Fibroblast of lung (primary cell): ENCODE measurements at regions not wholly inside any gene's neighbourhood (a gene's known extent, or its start where the extent isn't known, plus 50 kb on each side); places are given as distances from the start of the nearest gene placed in this dataset.

Experiments used
- CTCF ChIP-seq, 2 donors: IDR thresholded peaks in 1 of 2; conservative IDR thresholded peaks in 1 of 2; 1 replicate in 1 of 2; 2 replicates in 1 of 2; pipeline ENCODE4 v1.5.1; 2011 to 2012; ENCODE audit warnings: low read length in 2 of 2, control low read depth in 1 of 2, inconsistent platforms in 1 of 2, low read depth in 1 of 2, mild to moderate bottlenecking in 1 of 2
- EZH2 ChIP-seq: IDR thresholded peaks from 2 replicates; pipeline ENCODE4 v1.5.1; 2012; ENCODE audit warnings: low read length, control low read depth, mild to moderate bottlenecking; ENCODE audit errors: missing control alignments

GRCh38 chr5:116785106-116785505 lies 210.5 kb upstream of the SEMA6A start:
- TF ChIP-seq CTCF (conservative IDR thresholded peaks at IDR 0.05 in 1 of 2, IDR thresholded peaks at IDR 0.05 in 1 of 2; ENCODE audit: low read depth in 1 of 2, low read length in 2 of 2) (no peak), EZH2 (no peak)
